ENCODE measurements at regions not wholly inside any gene's neighbourhood (a gene's known extent, or its start where the extent isn't known, plus 50 kb on each side); places are given as distances from the start of the nearest gene placed in this dataset.
"Not testable (repeated sequence)": the region's sequence is repeated elsewhere in the genome, so short reads cannot be mapped to it uniquely, and the experiment has no call there.

DNA sequence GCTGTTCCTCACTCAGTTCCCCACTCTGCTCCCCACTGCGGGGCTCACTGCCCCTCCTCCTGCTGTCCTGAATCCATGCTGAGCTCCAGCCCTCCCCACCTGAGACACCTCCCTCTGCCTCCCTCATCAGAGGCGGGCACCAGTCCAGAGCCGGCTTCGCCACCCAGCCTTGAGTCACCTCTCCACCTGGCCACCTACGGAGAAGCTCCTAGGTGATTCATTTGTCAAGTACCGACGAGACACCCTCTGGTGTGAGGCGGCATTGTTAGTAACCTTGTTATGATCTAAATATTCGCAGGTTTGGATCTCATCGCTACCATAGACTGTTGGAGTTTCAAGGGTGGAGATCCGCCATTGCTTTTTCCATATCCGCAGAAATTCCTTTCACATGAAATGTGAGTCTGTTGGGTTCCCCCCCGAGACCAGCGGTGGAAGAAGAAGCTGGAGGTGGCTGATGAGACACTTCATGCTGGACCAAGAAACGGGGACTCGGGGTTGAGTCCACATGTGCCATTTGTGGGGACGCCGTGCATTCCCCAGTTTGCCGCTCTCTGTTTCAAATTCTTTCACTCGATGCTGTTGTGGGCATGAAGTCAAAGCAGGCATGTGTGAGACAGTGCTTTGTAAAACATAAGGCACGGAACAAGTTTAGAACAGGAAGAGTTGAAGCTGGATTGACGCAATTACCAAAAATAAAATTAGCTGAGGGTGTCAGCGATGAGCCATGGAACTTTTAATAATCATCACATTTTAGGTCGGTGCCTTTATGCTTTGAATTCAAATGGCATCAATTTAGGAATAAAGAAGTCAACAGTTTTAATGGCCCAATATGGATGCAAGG, 259.8 kb upstream of the HDAC4 start:
- no peak overlapping the region for H3K4me3 Mint-ChIP-seq
- peaks cover 54% of the 10 kb centered on the region for H3K27me3 Mint-ChIP-seq
- H3K9me3 Mint-ChIP-seq: no peaks in the 10 kb centered on the region
- peaks cover 9% of the 10 kb centered on the region for H3K4me1 Mint-ChIP-seq
- no peak for DNase-seq (ENCODE audit: low spot score in 2 of 2)
- no peak overlapping the region for H3K27ac Mint-ChIP-seq (ENCODE audit: low read depth)
- no peaks in the 10 kb centered on the region for H3K36me3 Mint-ChIP-seq (ENCODE audit: insufficient read depth)
- ATAC-seq (replicated peaks; ENCODE audit: extremely low read depth, poor library complexity, severe bottlenecking): no peak

DNA sequence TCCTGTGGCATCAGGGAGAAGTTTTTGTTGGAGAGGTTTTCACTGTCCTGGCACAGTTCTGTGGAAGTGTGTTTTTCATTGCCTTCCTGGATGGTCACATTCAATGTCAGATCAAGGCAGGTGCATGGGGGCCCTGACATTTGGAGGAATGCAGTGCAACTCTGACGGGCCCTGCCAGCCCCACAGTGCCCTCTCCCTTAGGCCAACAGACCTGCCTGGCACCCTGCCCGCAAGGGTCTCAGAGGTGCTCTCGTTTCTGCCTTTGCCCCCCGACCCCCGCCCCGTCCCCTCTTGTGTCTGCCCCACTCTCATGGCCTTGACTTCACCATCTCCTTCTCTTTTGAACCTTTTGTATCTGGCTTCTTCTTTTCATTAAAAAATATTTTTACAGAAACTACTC, 257.2 kb upstream of the HDAC4 start:
- no peak overlapping the region for H3K4me3 Mint-ChIP-seq
- H3K27ac Mint-ChIP-seq (ENCODE audit: low read depth): no peak overlapping the region
- peaks cover 9% of the 10 kb centered on the region for H3K4me1 Mint-ChIP-seq
- H3K36me3 Mint-ChIP-seq (ENCODE audit: insufficient read depth): no peaks in the 10 kb centered on the region
- H3K27me3 Mint-ChIP-seq: peaks cover 46% of the 10 kb centered on the region
- ATAC-seq (replicated peaks; ENCODE audit: extremely low read depth, poor library complexity, severe bottlenecking) (no peak), DNase-seq (ENCODE audit: low spot score in 2 of 2) (no peak)
- no peaks in the 10 kb centered on the region for H3K9me3 Mint-ChIP-seq

DNA sequence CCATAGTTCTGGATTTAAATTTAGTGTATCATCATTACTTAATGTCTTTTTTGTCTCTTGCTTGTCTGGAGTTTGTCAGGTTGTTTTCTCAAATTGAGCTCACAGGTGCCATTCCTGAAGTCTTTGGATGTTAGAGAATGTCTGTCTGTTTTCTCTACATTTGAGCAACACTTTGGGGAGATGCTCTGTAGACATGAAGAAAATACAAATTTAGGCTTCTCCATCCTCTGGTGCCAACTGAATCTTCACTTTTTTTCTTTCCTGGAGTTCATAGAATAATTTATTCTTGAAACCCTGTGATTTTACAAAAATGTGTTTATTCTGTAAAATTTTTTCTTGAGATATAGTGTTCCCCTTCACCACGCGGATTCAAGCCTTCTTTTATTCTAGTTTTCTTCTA, 256.4 kb upstream of the HDAC4 start:
- DNase-seq (ENCODE audit: low spot score in 2 of 2) (no peak), ATAC-seq (replicated peaks; ENCODE audit: extremely low read depth, poor library complexity, severe bottlenecking) (no peak)
- no peak overlapping the region for H3K4me3 Mint-ChIP-seq
- H3K36me3 Mint-ChIP-seq (ENCODE audit: insufficient read depth): no peaks in the 10 kb centered on the region
- H3K9me3 Mint-ChIP-seq: no peaks in the 10 kb centered on the region
- H3K4me1 Mint-ChIP-seq: peaks cover 9% of the 10 kb centered on the region
- H3K27me3 Mint-ChIP-seq: peaks cover 39% of the 10 kb centered on the region
- H3K27ac Mint-ChIP-seq (ENCODE audit: low read depth): no peak overlapping the region

DNA sequence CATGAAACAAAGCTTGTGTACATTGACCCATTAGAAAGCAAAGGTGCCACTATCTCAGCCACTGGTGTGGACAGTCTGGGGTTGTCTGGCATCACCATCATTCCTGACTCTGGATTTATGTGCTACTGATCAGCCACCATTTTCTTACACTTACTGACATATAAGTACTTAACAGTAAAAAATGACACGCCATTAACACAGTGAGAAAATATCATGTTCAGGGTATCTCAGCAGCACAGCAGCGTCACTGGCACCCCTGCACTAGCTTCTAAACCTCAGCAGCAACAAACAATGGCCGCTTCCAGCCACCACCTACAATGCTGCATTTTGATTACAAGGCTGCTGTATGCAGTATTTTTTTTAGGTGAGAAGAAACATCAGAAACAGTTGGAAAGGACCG, 253.4 kb upstream of the HDAC4 start:
- no peak overlapping the region for H3K4me3 Mint-ChIP-seq
- no peak overlapping the region for H3K27ac Mint-ChIP-seq (ENCODE audit: low read depth)
- ATAC-seq (replicated peaks; ENCODE audit: extremely low read depth, poor library complexity, severe bottlenecking): no peak
- H3K4me1 Mint-ChIP-seq: no peaks in the 10 kb centered on the region
- no peak for DNase-seq (ENCODE audit: low spot score in 2 of 2)
- H3K36me3 Mint-ChIP-seq (ENCODE audit: insufficient read depth): no peaks in the 10 kb centered on the region
- H3K9me3 Mint-ChIP-seq: peaks cover 3% of the 10 kb centered on the region
- H3K27me3 Mint-ChIP-seq: peaks cover 21% of the 10 kb centered on the region

DNA sequence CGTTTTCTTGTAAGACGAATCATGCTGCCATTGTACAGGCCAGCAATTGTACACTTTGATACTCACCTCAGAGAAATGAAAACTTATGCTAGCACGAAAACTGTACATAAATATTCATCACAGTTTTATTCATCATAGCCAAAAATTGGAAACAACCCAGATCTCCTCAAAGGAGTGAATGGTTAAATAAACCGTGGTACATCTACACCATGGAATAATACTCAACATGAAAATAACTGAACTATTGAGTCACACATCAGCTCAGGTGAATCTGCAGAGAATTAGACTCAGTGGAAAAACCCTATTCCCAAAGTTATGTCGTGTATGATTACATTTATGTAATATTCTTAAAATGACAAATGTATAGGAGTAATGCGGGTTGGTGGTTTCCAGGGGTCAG, 251.0 kb upstream of the HDAC4 start:
- H3K4me3 Mint-ChIP-seq: no peak overlapping the region
- no peak for DNase-seq (ENCODE audit: low spot score in 2 of 2)
- H3K4me1 Mint-ChIP-seq: peaks cover 4% of the 10 kb centered on the region
- peaks cover 7% of the 10 kb centered on the region for H3K9me3 Mint-ChIP-seq
- H3K36me3 Mint-ChIP-seq (ENCODE audit: insufficient read depth): no peaks in the 10 kb centered on the region
- ATAC-seq (replicated peaks; ENCODE audit: extremely low read depth, poor library complexity, severe bottlenecking): no peak
- no peak overlapping the region for H3K27ac Mint-ChIP-seq (ENCODE audit: low read depth)
- H3K27me3 Mint-ChIP-seq: peaks cover 10% of the 10 kb centered on the region

DNA sequence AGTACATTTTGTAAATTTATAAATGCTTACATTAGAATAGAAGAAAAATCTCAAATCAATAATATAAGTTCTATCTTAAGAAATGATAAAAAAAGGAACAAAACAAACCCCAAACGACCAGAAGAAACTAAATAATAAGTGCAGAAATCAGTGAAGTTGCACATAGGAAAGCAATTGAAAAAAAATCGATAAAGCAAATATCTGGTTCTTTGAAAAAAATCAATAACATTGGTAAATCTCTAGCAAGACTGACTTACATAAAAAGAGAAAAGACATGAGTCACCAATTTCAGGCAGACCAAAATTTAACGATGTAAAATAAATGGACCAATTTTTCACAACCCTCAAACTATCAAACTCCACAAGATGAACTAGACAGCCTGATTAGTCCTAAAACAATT, 249.9 kb upstream of the HDAC4 start:
- H3K27ac Mint-ChIP-seq (ENCODE audit: low read depth): no peak overlapping the region
- no peaks in the 10 kb centered on the region for H3K36me3 Mint-ChIP-seq (ENCODE audit: insufficient read depth)
- H3K27me3 Mint-ChIP-seq: peaks cover 10% of the 10 kb centered on the region
- no peak overlapping the region for H3K4me3 Mint-ChIP-seq
- DNase-seq (ENCODE audit: low spot score in 2 of 2) (no peak), ATAC-seq (replicated peaks; ENCODE audit: extremely low read depth, poor library complexity, severe bottlenecking) (no peak)
- H3K4me1 Mint-ChIP-seq: peaks cover 9% of the 10 kb centered on the region
- H3K9me3 Mint-ChIP-seq: peaks cover 7% of the 10 kb centered on the region

DNA sequence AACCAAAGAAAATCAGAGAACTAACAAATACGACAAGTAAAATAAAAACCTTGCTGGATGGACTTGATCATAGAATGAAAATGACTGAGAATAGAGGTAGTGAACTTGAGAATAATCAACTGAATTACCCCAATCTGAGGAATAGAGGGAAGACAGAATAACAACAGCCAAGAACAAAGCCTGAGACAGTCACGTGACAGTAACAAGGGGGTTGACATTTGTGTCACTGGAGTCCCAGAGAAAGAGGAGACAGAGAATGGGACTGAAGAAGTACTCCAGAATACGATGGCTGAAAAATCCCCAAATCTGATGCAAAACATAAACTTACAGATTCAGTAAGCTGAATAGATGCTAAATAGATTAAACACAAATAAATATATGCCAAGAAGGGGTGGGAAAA, 248.5 kb upstream of the HDAC4 start:
- peaks cover 7% of the 10 kb centered on the region for H3K9me3 Mint-ChIP-seq
- no peaks in the 10 kb centered on the region for H3K36me3 Mint-ChIP-seq (ENCODE audit: insufficient read depth)
- H3K27me3 Mint-ChIP-seq: peaks cover 10% of the 10 kb centered on the region
- H3K27ac Mint-ChIP-seq (ENCODE audit: low read depth): no peak overlapping the region
- peaks cover 9% of the 10 kb centered on the region for H3K4me1 Mint-ChIP-seq
- no peak for ATAC-seq (replicated peaks; ENCODE audit: extremely low read depth, poor library complexity, severe bottlenecking)
- DNase-seq (ENCODE audit: low spot score in 2 of 2): no peak
- no peak overlapping the region for H3K4me3 Mint-ChIP-seq

DNA sequence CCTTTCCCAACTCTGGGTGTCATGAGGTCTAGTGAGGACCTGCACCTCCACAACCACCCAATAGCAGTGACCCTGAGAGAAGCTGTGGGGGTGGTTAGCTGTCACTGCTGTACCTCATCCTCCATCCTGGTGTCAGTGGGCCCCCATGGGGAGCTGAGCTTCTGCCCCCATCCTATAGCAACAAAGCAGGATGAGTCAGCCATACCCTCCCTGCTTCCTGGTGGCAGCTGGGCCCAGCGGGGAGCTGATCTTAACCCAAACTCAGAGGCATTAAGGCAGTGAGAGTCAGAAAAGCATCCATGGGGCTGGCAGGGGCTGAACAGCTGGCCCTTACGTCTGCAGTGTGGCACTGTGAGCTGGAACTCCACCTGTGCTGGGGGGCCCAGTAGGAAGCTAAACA, 247.8 kb upstream of the HDAC4 start:
- ATAC-seq (replicated peaks; ENCODE audit: extremely low read depth, poor library complexity, severe bottlenecking) (no peak), DNase-seq (ENCODE audit: low spot score in 2 of 2) (no peak)
- Mint-ChIP-seq H3K36me3 (ENCODE audit: insufficient read depth) (no peaks in the 10 kb centered on the region), H3K9me3 (peaks cover 7% of the 10 kb centered on the region), H3K4me3 (no peak overlapping the region), H3K4me1 (peaks cover 9% of the 10 kb centered on the region), H3K27me3 (peaks cover 10% of the 10 kb centered on the region), H3K27ac (ENCODE audit: low read depth) (no peak overlapping the region)

DNA sequence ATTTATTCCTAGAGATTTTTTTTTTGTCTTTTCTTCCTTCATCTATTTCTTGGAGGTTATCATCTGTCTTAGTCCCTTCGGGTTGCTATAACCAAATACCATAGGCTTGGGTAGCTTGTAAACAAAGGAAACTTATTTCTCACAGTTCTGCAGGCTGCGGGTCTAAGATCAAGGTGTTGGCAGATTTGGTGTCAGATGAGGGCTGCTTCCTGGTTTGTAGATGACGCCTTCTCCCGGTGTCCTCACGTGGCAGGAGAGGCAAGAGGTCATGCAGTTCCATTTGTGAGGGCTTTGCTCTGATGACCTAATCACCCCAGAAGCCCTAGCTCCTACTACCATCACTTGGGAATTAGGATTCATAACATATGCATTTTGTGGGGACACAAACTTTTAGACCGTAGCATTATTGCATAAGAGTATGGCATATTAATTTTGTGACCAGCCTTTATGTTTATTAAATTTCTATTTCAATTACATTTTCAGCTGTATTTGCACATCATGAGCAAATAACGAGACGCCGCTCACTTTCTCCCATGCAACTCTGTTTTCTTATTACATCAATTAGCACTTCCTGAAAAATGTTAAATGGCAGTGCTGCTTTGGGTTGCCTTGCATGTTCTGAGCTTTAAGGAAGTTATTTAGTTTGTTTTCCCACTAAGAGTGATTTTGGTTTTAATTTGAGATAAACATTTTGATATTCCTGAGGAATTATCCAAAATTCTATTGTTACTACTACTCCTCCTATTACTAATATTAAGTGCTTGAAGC, 246.4 kb upstream of the HDAC4 start:
- Mint-ChIP-seq H3K9me3 (peaks cover 7% of the 10 kb centered on the region), H3K27ac (ENCODE audit: low read depth) (peak overlapping the region; percentile 9), H3K4me3 (no peak overlapping the region), H3K4me1 (peaks cover 9% of the 10 kb centered on the region), H3K36me3 (ENCODE audit: insufficient read depth) (no peaks in the 10 kb centered on the region), H3K27me3 (peaks cover 10% of the 10 kb centered on the region)
- no peak for ATAC-seq (replicated peaks; ENCODE audit: extremely low read depth, poor library complexity, severe bottlenecking)
- DNase-seq (ENCODE audit: low spot score in 2 of 2): no peak

DNA sequence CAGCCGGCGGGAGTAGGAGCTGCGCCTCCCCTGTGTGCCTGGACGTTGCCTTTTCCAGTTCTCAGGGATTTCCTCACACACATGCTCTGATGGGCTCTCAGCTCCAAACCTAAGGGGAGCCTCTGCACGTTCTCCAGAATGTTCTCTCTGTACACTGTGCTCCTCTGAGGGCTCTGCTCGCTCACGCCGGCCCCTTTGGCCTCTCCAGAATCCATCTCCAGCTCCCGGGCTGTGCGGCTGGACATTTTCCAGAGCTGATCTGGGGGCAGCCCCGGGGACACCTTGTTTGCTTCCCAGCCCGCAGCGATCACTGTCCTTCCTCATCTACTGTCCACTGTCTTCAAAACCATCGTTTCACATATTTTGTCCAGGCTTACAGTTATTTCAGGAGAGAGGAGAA, 245.4 kb upstream of the HDAC4 start:
- ATAC-seq (replicated peaks; ENCODE audit: extremely low read depth, poor library complexity, severe bottlenecking): no peak
- Mint-ChIP-seq H3K36me3 (ENCODE audit: insufficient read depth) (no peaks in the 10 kb centered on the region), H3K27ac (ENCODE audit: low read depth) (peak overlapping the region; percentile 9), H3K9me3 (peaks cover 7% of the 10 kb centered on the region), H3K4me1 (peaks cover 9% of the 10 kb centered on the region), H3K27me3 (peaks cover 10% of the 10 kb centered on the region), H3K4me3 (no peak overlapping the region)
- DNase-seq (ENCODE audit: low spot score in 2 of 2): no peak

DNA sequence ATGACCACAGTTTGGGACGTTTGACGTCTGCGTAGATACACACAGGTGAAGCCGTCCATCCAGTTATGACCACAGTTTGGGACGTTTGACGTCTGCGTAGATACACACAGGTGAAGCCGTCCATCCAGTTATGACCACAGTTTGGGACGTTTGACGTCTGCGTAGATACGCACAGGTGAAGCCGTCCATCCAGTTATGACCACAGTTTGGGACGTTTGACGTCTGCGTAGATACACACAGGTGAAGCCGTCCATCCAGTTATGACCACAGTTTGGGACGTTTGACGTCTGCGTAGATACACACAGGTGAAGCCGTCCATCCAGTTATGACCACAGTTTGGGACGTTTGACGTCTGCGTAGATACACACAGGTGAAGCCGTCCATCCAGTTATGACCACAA, 243.8 kb upstream of the HDAC4 start:
- H3K27ac Mint-ChIP-seq (ENCODE audit: low read depth); DNase-seq (ENCODE audit: low spot score in 2 of 2); H3K36me3 Mint-ChIP-seq (ENCODE audit: insufficient read depth); H3K27me3 Mint-ChIP-seq; H3K4me3 Mint-ChIP-seq; ATAC-seq (replicated peaks; ENCODE audit: extremely low read depth, poor library complexity, severe bottlenecking); H3K9me3 Mint-ChIP-seq; H3K4me1 Mint-ChIP-seq: not testable (repeated sequence)

DNA sequence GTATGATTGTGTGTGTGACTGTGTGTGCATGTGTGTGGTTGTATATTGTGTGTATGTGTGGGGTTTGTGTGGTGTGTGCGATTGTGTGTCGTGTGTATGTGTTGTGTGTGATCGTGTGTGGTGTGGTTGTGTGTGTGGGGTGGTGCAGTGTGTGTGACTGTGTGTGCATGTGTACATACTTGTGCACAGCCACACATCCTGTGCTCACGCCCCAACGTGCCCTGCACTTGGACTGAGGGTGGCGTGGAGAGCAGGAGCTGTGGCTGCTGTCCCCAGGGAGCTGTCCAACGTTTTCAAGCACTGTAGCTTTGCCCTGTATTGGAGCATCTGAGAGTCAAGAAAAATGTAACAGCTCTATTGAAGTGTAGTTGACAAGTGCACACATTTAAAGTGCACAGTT, 243.2 kb upstream of the HDAC4 start:
- Mint-ChIP-seq H3K4me1 (peaks cover 9% of the 10 kb centered on the region), H3K27ac (ENCODE audit: low read depth) (no peak overlapping the region), H3K4me3 (no peak overlapping the region), H3K9me3 (peaks cover 2% of the 10 kb centered on the region), H3K27me3 (peaks cover 2% of the 10 kb centered on the region), H3K36me3 (ENCODE audit: insufficient read depth) (no peaks in the 10 kb centered on the region)
- no peak for DNase-seq (ENCODE audit: low spot score in 2 of 2)
- ATAC-seq (replicated peaks; ENCODE audit: extremely low read depth, poor library complexity, severe bottlenecking): peak; percentile 60

DNA sequence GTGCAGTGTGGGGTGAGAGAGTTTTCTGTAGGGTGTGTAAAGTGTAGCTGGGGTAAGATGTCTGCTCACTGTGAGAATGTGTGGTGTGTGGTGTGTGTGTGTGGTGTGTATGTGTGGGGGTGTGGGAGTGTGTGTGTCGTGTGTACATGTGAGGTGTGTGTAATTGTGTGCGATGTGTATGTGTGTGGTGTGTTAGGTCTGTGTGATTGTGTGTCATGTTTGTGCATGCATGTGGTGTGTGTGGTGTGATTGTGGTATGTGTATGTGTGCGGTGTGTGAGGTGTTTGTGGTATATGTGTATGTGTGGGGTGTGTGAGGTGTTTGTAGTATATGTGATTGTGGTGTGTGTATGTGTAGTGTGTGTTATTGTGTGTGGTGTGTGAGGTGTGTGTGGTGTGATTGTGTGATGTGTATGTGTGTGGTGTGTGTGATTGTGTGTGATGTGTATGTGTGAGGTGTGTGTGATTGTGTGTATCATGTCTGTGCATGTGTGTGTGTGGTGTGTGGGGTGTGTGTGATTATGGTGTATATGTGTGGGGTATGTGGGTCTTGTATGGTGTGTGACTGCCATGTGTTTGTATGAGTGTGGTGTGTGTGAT, 241.7 kb upstream of the HDAC4 start:
- Mint-ChIP-seq H3K36me3 (ENCODE audit: insufficient read depth) (no peaks in the 10 kb centered on the region), H3K9me3 (no peaks in the 10 kb centered on the region), H3K4me3 (no peak overlapping the region), H3K27ac (ENCODE audit: low read depth) (no peak overlapping the region), H3K4me1 (peaks cover 9% of the 10 kb centered on the region), H3K27me3 (no peaks in the 10 kb centered on the region)
- DNase-seq (ENCODE audit: low spot score in 2 of 2): no peak
- no peak for ATAC-seq (replicated peaks; ENCODE audit: extremely low read depth, poor library complexity, severe bottlenecking)

Measured in central memory CD8-positive, alpha-beta T cell (primary cell).